GM12878 (cell line): ENCODE measurements at regions not wholly inside any gene's neighbourhood (a gene's known extent, or its start where the extent isn't known, plus 50 kb on each side); places are given as distances from the start of the nearest gene placed in this dataset.

Source experiments
- CTCF ChIP-seq, 3 experiments: IDR thresholded peaks in 2 of 3; conservative IDR thresholded peaks in 1 of 3; 2 replicates each; pipeline ENCODE4 v1.5.1; 2011; ENCODE audit warnings: low read depth in 3 of 3, low read length in 3 of 3, mild to moderate bottlenecking in 3 of 3, control low read depth in 2 of 3, moderate library complexity in 2 of 3, inconsistent platforms in 1 of 3, mixed read lengths in 1 of 3; ENCODE audit not compliant: control insufficient read depth in 2 of 3, insufficient read depth in 1 of 3; ENCODE audit errors: extremely low read depth in 1 of 3
- NRF1 ChIP-seq: conservative IDR thresholded peaks from 2 replicates; pipeline ENCODE4 v1.6.1; 2011; ENCODE audit warnings: mild to moderate bottlenecking, low read depth, low read length, improper control_type of control experiment
- POLR2AphosphoS5 ChIP-seq: IDR thresholded peaks from 2 replicates; pipeline ENCODE4 v1.6.1; 2011; ENCODE audit warnings: mild to moderate bottlenecking, low read length, inconsistent platforms
- REST ChIP-seq: IDR thresholded peaks from 2 replicates; pipeline ENCODE4 v1.6.1; 2012; ENCODE audit warnings: mild to moderate bottlenecking, low read depth, low read length
- SMAD1 ChIP-seq: fragments of 450-650 bp; IDR thresholded peaks from 2 replicates; pipeline ENCODE4 v1.6.1; 2018; ENCODE audit warnings: mild to moderate bottlenecking, low read depth; ENCODE audit not compliant: partially characterized antibody
- YY1 ChIP-seq: IDR thresholded peaks from 2 replicates; pipeline ENCODE4 v1.6.1; 2011; ENCODE audit warnings: low read depth, mild to moderate bottlenecking, low read length

GRCh38 chr7:67863911-67864310 lies 867.3 kb downstream of the TYW1 start:
- TF ChIP-seq CTCF (IDR thresholded peaks at IDR 0.05 in 2 of 3, conservative IDR thresholded peaks at IDR 0.05 in 1 of 3; ENCODE audit: control insufficient read depth in 2 of 3, extremely low read depth in 1 of 3, insufficient read depth in 1 of 3, low read depth in 3 of 3, low read length in 3 of 3) (no peak), REST (no peak), POLR2AphosphoS5 (no peak), SMAD1 (no peak), YY1 (no peak), NRF1 (no peak)
